ENCODE measurements at regions not wholly inside any gene's neighbourhood (a gene's known extent, or its start where the extent isn't known, plus 50 kb on each side); places are given as distances from the start of the nearest gene placed in this dataset.

GRCh38 chr18:41829647-41830516 is 125.2 kb upstream of the PIK3C3 start:
- no peak for DNase-seq

GRCh38 chr18:41828137-41828536 is 126.9 kb upstream of the PIK3C3 start:
- DNase-seq = no peak

GRCh38 chr18:41820784-41821183 is 134.2 kb upstream of the PIK3C3 start:
- no peak for DNase-seq

- no peak for DNase-seq
These were observed 136.4 kb upstream of the PIK3C3 start for GRCh38 chr18:41818381-41819355.

GRCh38 chr18:41814651-41815050 is 140.4 kb upstream of the PIK3C3 start:
- no peak for DNase-seq

GRCh38 chr18:41809652-41810051 is 145.4 kb upstream of the PIK3C3 start:
- DNase-seq = no peak

GRCh38 chr18:41805341-41805740 is 149.7 kb upstream of the PIK3C3 start:
- no peak for DNase-seq

- no peak for DNase-seq
These were observed 156.2 kb upstream of the PIK3C3 start for GRCh38 chr18:41798879-41799278.

GRCh38 chr18:41790687-41791086 is 164.3 kb upstream of the PIK3C3 start:
- no peak for DNase-seq

- DNase-seq = no peak
These were observed 166.0 kb upstream of the PIK3C3 start for GRCh38 chr18:41789001-41789400.

- DNase-seq = no peak
These were observed 171.2 kb upstream of the PIK3C3 start for GRCh38 chr18:41783879-41784278.

GRCh38 chr18:41783065-41783818 is 171.8 kb upstream of the PIK3C3 start:
- DNase-seq = no peak

GRCh38 chr18:41771973-41772372 is 183.1 kb upstream of the PIK3C3 start:
- DNase-seq = no peak

GRCh38 chr18:41769265-41769664 is 185.8 kb upstream of the PIK3C3 start:
- no peak for DNase-seq

GRCh38 chr18:41768467-41768866 is 186.6 kb upstream of the PIK3C3 start:
- DNase-seq = no peak

- DNase-seq = no peak
These were observed 187.1 kb upstream of the PIK3C3 start for GRCh38 chr18:41767960-41768359.

GRCh38 chr18:41765460-41765859 is 189.6 kb upstream of the PIK3C3 start:
- DNase-seq = no peak

- no peak for DNase-seq
These were observed 191.7 kb upstream of the PIK3C3 start for GRCh38 chr18:41763361-41763760.

- DNase-seq = no peak
These were observed 193.6 kb upstream of the PIK3C3 start for GRCh38 chr18:41761333-41762018.

- no peak for DNase-seq
These were observed 196.5 kb upstream of the PIK3C3 start for GRCh38 chr18:41758534-41758933.

GRCh38 chr18:41756141-41756540 is 198.9 kb upstream of the PIK3C3 start:
- DNase-seq = no peak

- no peak for DNase-seq
These were observed 200.7 kb upstream of the PIK3C3 start for GRCh38 chr18:41754332-41754731.

All from GDM1 (cell line).